Activated naive CD8-positive, alpha-beta T cell (primary cell): ENCODE measurements at regions not wholly inside any gene's neighbourhood (a gene's known extent, or its start where the extent isn't known, plus 50 kb on each side); places are given as distances from the start of the nearest gene placed in this dataset.

Experiments used
- H3K27ac Mint-ChIP-seq: one replicate; pipeline ENCODE4 v1.8.0; 2021; ENCODE audit warnings: mixed read lengths
- H3K27me3 Mint-ChIP-seq: one replicate; pipeline ENCODE4 v1.8.0; 2021; ENCODE audit warnings: mixed read lengths
- H3K36me3 Mint-ChIP-seq: one replicate; pipeline ENCODE4 v1.8.0; 2021; ENCODE audit warnings: mixed read lengths
- H3K4me1 Mint-ChIP-seq: one replicate; pipeline ENCODE4 v1.8.0; 2021; ENCODE audit warnings: low read depth, mixed read lengths
- H3K4me3 Mint-ChIP-seq: one replicate; pipeline ENCODE4 v1.8.0; 2021; ENCODE audit warnings: mild to moderate bottlenecking, mixed read lengths
- H3K9me3 Mint-ChIP-seq: one replicate; pipeline ENCODE4 v1.8.0; 2021; ENCODE audit warnings: low read depth, mixed read lengths

DNA sequence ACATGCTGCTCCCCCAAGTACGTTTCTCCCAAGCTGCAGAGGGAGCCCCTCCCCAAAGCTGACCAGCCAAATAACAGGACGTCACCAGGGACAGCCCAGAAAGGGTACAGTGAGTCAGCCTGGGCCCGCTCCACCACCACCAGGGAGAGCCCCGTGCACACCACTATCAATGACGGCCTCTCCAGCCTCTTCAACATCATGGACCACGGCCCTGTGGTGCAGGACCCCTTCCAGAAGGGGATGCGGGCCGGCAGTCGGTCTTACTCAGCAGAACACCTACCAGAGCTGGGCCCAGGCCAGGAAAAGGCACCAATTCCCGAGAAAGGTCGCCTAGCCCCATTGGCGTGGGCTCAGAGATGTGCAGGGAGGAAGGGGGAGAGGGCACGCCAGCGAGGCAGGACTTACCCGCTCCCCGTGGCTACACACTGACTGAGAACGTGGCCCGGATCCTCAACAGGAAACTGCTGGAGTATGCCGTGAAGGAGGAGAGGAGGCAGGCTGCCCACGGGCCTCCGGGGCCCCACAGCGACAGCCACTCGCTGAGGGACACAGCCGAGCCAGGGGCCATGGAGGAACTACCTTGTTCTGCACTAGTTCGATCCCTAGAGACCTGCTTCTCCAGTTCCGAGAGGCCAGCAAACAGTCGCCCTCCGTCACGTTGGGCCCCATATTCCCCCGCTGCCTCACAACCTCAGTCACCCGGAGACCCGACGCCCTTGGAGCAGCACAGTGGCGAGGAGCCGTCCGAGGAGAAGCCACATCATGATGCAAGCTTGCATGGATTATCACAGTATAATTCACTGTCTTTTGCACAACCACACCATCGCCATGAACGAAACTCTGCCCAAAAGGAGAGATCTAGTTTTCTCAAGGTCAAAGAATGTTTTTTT lies 815.9 kb upstream of the KLHL1 start:
- Mint-ChIP-seq H3K4me1 (no peaks in the 10 kb centered on the region), H3K4me3 (no peak overlapping the region), H3K36me3 (no peaks in the 10 kb centered on the region), H3K27me3 (no peaks in the 10 kb centered on the region), H3K9me3 (peaks cover 9% of the 10 kb centered on the region), H3K27ac (no peak overlapping the region)

GRCh38 chr13:70911286-70911685 lies 803.0 kb upstream of the KLHL1 start:
- no peaks in the 10 kb centered on the region for H3K36me3 Mint-ChIP-seq
- H3K4me3 Mint-ChIP-seq, result no peak overlapping the region
- no peaks in the 10 kb centered on the region for H3K27me3 Mint-ChIP-seq

DNA sequence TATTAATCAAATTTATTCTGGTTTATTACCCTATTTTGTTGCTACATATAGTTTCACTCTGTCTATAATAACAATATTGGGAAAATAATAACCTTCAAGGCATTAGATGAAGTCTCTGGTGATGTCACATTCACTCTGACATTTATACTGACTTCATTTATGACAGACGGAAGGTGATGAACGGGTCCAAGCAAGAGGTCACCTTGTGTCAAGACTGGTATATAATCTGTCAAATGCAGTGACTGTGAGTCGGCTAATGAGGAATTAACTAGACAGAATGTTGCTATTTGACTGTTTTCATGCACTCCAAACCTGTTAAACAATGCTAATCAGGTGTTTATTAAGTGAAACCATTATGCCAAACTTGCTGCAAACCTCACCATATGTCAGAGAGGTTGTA lies 800.5 kb upstream of the KLHL1 start:
- Mint-ChIP-seq H3K36me3 (no peaks in the 10 kb centered on the region), H3K4me1 (no peaks in the 10 kb centered on the region), H3K27me3 (no peaks in the 10 kb centered on the region), H3K4me3 (no peak overlapping the region), H3K27ac (no peak overlapping the region), H3K9me3 (no peaks in the 10 kb centered on the region)

More at GRCh38 chr13:70911286-70911685, 803.0 kb upstream of the KLHL1 start:
- Mint-ChIP-seq H3K4me1 (no peaks in the 10 kb centered on the region), H3K9me3 (no peaks in the 10 kb centered on the region), H3K27ac (no peak overlapping the region)

- H3K4me1 Mint-ChIP-seq, result no peaks in the 10 kb centered on the region
- H3K9me3 Mint-ChIP-seq, result peaks cover 3% of the 10 kb centered on the region
- H3K27ac Mint-ChIP-seq, result no peak overlapping the region
- H3K4me3 Mint-ChIP-seq, result no peak overlapping the region
- H3K27me3 Mint-ChIP-seq, result no peaks in the 10 kb centered on the region
- no peaks in the 10 kb centered on the region for H3K36me3 Mint-ChIP-seq
Observed at GRCh38 chr13:70905035-70905434, 796.8 kb upstream of the KLHL1 start.

DNA sequence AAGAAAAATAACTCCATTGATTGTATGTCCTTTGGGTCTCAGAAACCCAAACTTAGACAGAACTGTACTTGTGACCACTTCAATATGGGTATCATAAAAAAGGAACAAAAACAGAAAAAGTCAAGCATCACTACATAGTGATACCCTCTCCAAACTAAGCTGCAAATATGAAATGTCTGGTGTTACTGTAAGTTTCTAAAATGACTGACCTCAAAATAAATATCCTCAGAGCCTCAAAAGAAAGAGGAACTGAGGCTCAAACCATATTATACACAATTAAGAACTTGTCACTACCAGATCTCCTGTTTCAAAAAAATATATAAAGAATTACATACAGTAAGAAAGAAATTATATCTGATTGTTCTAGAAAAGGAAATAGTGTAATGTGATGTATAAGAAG lies 787.9 kb upstream of the KLHL1 start:
- Mint-ChIP-seq H3K27ac (no peak overlapping the region), H3K36me3 (no peaks in the 10 kb centered on the region), H3K27me3 (no peaks in the 10 kb centered on the region), H3K4me3 (no peak overlapping the region), H3K4me1 (no peaks in the 10 kb centered on the region), H3K9me3 (peaks cover 1% of the 10 kb centered on the region)

DNA sequence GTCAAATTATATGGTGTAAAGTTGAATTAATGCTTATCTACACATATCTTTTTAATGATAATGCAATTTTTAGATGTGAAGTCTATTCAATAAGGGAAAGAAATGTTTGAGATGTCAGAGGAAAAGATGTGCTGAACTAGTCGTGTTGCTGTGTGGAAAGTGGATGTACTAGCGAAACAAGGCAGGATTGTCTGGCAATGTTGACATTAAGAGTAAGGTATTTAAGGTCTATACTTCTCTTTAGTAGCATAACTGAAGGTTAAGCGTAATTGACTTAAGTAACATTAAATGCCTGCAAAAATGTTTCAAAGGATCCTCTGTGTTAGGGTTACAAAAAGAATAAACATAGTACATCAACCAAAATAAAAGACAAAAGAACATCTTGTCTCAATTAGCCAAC lies 787.3 kb upstream of the KLHL1 start:
- Mint-ChIP-seq H3K4me1 (no peaks in the 10 kb centered on the region), H3K4me3 (no peak overlapping the region), H3K9me3 (no peaks in the 10 kb centered on the region), H3K27ac (no peak overlapping the region), H3K36me3 (no peaks in the 10 kb centered on the region), H3K27me3 (no peaks in the 10 kb centered on the region)

- Mint-ChIP-seq H3K9me3 (no peaks in the 10 kb centered on the region), H3K4me3 (no peak overlapping the region), H3K27me3 (no peaks in the 10 kb centered on the region), H3K27ac (no peak overlapping the region), H3K4me1 (no peaks in the 10 kb centered on the region), H3K36me3 (no peaks in the 10 kb centered on the region)
Observed at GRCh38 chr13:70894258-70894657, 786.0 kb upstream of the KLHL1 start.

GRCh38 chr13:70893832-70894231 lies 785.6 kb upstream of the KLHL1 start:
- Mint-ChIP-seq H3K36me3 (no peaks in the 10 kb centered on the region), H3K27me3 (no peaks in the 10 kb centered on the region), H3K27ac (no peak overlapping the region), H3K4me1 (no peaks in the 10 kb centered on the region), H3K9me3 (no peaks in the 10 kb centered on the region), H3K4me3 (no peak overlapping the region)

DNA sequence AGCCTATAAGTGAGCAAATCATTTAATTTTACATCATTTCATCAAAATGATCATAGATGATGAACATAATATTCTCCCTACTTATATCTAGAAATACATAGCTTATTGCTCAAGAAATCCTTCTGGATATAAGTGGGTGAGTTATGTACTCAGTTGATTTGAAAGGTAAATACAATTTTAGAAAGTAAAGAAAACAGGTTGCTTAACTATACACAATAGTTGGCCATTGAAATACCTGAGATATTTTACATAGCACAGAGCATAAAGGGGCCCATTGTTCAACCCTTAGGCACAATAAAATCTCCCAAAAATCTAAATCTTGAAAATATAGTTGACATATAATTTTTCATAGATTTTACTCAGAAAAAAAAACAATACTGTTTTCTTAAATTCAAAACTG lies 782.0 kb upstream of the KLHL1 start:
- no peaks in the 10 kb centered on the region for H3K36me3 Mint-ChIP-seq
- H3K9me3 Mint-ChIP-seq, result peaks cover 3% of the 10 kb centered on the region
- no peak overlapping the region for H3K4me3 Mint-ChIP-seq

DNA sequence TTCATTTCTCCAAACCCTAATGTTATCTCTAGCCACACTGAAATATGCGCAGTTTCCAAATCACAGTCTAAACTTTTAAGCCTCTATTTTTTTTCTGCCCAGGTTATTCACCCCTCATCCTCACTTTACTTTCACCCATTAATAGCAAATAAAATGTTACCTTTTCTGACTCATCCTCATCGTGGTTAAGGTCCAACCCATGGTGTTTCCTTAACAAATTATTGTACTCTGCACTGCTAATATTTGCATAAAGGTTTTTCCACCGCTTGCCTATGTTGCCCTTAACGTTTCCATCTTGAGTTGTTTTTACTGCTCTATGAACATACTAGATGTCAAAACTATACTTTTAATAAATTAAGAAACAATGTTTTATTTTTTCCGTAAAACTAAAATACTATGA lies 780.9 kb upstream of the KLHL1 start:
- Mint-ChIP-seq H3K36me3 (no peaks in the 10 kb centered on the region), H3K27ac (no peak overlapping the region), H3K4me3 (no peak overlapping the region), H3K9me3 (peaks cover 3% of the 10 kb centered on the region), H3K4me1 (no peaks in the 10 kb centered on the region), H3K27me3 (no peaks in the 10 kb centered on the region)

More for the DNA sequence above, 782.0 kb upstream of the KLHL1 start:
- H3K4me1 Mint-ChIP-seq, result no peaks in the 10 kb centered on the region
- no peak overlapping the region for H3K27ac Mint-ChIP-seq
- no peaks in the 10 kb centered on the region for H3K27me3 Mint-ChIP-seq

GRCh38 chr13:70884196-70884595 lies 775.9 kb upstream of the KLHL1 start:
- Mint-ChIP-seq H3K4me1 (no peaks in the 10 kb centered on the region), H3K36me3 (no peaks in the 10 kb centered on the region), H3K27ac (no peak overlapping the region), H3K4me3 (no peak overlapping the region), H3K9me3 (peaks cover 3% of the 10 kb centered on the region), H3K27me3 (no peaks in the 10 kb centered on the region)

DNA sequence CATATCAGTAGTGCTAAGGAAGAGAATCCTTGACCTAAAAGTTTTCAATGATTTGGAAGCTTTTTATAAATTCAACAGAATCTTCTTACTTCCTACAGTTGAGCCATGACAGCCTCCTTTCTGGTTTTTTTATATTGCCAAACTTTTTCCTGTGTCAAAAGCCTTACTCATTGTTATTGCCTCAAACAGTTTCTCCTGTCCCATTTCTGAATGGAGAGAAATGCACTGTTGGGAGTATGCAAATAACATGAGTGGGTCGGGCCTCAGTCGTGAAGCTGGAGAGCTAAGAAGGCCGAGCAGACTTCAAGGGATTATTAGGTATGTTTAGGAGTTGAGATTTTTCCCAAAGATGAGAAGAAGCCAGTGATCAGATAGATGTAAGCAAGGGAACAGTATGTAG lies 766.4 kb upstream of the KLHL1 start:
- Mint-ChIP-seq H3K9me3 (peaks cover 4% of the 10 kb centered on the region), H3K4me3 (no peak overlapping the region), H3K4me1 (no peaks in the 10 kb centered on the region), H3K36me3 (no peaks in the 10 kb centered on the region), H3K27me3 (no peaks in the 10 kb centered on the region), H3K27ac (no peak overlapping the region)

DNA sequence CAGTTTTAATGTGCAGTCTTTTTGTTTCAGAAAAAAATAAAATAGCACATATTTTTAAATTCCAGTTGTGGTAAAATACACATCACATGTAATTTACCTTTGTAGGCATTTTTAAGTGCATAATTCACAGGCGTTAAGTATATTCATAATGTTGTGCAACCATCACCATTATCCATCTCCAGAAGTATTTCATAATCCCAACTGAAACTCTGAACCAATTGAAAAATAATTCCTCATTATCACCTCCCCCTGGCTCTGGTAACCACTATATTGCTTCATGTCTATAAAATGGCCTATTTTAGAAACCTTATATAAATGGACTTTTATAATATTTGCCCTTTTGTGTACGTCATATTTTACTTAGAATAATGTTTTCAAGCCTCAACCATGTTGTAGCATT lies 756.5 kb upstream of the KLHL1 start:
- no peak overlapping the region for H3K27ac Mint-ChIP-seq
- no peaks in the 10 kb centered on the region for H3K36me3 Mint-ChIP-seq
- peaks cover 9% of the 10 kb centered on the region for H3K9me3 Mint-ChIP-seq
- H3K27me3 Mint-ChIP-seq, result no peaks in the 10 kb centered on the region
- H3K4me1 Mint-ChIP-seq, result no peaks in the 10 kb centered on the region
- H3K4me3 Mint-ChIP-seq, result no peak overlapping the region

DNA sequence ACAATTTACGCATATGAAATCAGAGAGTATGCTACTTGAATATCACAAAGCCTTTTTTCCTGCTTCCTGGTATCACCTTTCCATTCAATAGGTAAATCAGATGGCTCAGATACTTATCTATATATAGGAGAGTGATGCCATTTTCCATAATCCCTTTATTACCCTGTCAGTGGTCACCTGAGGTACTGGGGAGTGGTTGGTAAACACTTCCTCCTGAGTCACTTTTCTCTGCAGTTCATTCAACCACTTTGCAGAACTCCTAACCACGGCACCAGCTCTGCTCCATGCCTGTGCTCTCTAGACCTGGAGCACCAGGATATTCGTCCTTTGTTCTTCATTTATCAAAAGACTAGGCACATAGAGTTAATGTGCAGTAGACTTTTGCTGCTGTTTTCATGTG lies 748.5 kb upstream of the KLHL1 start:
- Mint-ChIP-seq H3K27me3 (no peaks in the 10 kb centered on the region), H3K4me1 (no peaks in the 10 kb centered on the region), H3K27ac (no peak overlapping the region), H3K9me3 (peaks cover 13% of the 10 kb centered on the region), H3K36me3 (no peaks in the 10 kb centered on the region), H3K4me3 (no peak overlapping the region)

DNA sequence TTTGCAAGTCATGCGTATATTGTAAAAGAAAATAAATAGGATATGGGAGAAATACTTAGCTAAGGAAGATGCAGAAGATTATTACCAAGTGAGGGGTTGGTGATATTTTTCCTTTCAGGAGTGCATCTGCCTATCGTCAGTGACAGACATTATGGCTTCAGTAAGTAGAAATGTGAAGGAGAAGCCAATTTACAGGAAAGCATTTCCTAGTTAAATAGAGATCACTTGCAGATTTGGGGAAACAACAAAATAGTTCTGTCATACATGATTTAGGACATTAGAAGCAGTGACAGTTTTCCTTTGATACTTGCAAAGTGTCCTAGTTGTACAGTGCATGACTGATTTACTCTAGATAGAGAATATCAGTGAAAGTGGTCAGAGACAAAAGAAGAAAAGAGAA lies 747.8 kb upstream of the KLHL1 start:
- Mint-ChIP-seq H3K27me3 (no peaks in the 10 kb centered on the region), H3K4me1 (no peaks in the 10 kb centered on the region), H3K9me3 (peaks cover 8% of the 10 kb centered on the region), H3K27ac (no peak overlapping the region), H3K36me3 (no peaks in the 10 kb centered on the region), H3K4me3 (no peak overlapping the region)

- H3K36me3 Mint-ChIP-seq, result no peaks in the 10 kb centered on the region
- no peaks in the 10 kb centered on the region for H3K4me1 Mint-ChIP-seq
- H3K27ac Mint-ChIP-seq, result no peak overlapping the region
- H3K27me3 Mint-ChIP-seq, result no peaks in the 10 kb centered on the region
- H3K4me3 Mint-ChIP-seq, result no peak overlapping the region
- peaks cover 13% of the 10 kb centered on the region for H3K9me3 Mint-ChIP-seq
Observed at GRCh38 chr13:70849222-70849621, 741.0 kb upstream of the KLHL1 start.
